Upper lobe of left lung (tissue), 4 donors: ENCODE measurements at regions not wholly inside any gene's neighbourhood (a gene's known extent, or its start where the extent isn't known, plus 50 kb on each side); places are given as distances from the start of the nearest gene placed in this dataset.

Experiments used
- EP300 ChIP-seq, 4 donors: sonication (generic); formaldehyde crosslinking; IDR thresholded peaks; one replicate each; pipeline ENCODE4 v1.5.1; 2017; ENCODE audit warnings: antibody characterized with exemption in 4 of 4, control low read depth in 2 of 4
- POLR2A ChIP-seq, 4 donors: fragments of 450-650 bp; IDR thresholded peaks; one replicate each; pipeline ENCODE4 v1.5.1; 2016 to 2017; ENCODE audit warnings: antibody characterized with exemption in 4 of 4, mild to moderate bottlenecking in 2 of 4
- POLR2AphosphoS5 ChIP-seq, 2 donors: sonication (generic); formaldehyde crosslinking; IDR thresholded peaks; one replicate each; pipeline ENCODE4 v1.5.1; 2017; ENCODE audit warnings: antibody characterized with exemption in 2 of 2
- TF ChIP-seq, protein P1 (sequence below), 6 experiments: fragments of 450-650 bp in 4 of 6; fragments of 200-600 bp in 2 of 6; sonication (generic) in 2 of 6; IDR thresholded peaks; one replicate each; pipeline ENCODE4 v1.5.1; 2016 to 2019; ENCODE audit warnings: antibody characterized with exemption in 6 of 6

DNA sequence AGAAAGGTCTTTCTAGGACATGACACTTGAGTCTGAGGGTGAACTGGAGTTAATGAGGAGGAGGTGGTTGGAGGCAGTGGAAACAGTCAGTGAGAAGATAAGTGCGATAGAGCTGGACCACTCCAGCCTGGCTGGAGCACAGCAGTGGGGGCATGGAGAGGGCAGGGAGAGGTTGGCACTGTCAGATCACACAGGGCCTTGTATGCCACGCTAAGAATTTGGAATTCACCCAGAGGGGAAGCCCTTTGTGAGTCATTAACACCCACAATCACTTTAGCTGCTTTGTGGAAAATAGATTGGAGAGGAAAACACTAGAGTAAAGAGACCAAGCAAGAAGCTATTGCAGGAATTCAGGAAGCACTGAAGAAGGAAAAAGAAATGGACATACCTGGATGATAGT is 83.3 kb downstream of the ZNF621 start:
- no peak for TF ChIP-seq POLR2A (IDR thresholded peaks at IDR 0.05)
- TF ChIP-seq, protein P1, sequence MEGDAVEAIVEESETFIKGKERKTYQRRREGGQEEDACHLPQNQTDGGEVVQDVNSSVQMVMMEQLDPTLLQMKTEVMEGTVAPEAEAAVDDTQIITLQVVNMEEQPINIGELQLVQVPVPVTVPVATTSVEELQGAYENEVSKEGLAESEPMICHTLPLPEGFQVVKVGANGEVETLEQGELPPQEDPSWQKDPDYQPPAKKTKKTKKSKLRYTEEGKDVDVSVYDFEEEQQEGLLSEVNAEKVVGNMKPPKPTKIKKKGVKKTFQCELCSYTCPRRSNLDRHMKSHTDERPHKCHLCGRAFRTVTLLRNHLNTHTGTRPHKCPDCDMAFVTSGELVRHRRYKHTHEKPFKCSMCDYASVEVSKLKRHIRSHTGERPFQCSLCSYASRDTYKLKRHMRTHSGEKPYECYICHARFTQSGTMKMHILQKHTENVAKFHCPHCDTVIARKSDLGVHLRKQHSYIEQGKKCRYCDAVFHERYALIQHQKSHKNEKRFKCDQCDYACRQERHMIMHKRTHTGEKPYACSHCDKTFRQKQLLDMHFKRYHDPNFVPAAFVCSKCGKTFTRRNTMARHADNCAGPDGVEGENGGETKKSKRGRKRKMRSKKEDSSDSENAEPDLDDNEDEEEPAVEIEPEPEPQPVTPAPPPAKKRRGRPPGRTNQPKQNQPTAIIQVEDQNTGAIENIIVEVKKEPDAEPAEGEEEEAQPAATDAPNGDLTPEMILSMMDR (IDR thresholded peaks at IDR 0.05), result no peak
- TF ChIP-seq EP300 (IDR thresholded peaks at IDR 0.05), result no peak
- TF ChIP-seq POLR2AphosphoS5 (IDR thresholded peaks at IDR 0.05), result no peak
